ENCODE measurements at regions not wholly inside any gene's neighbourhood (a gene's known extent, or its start where the extent isn't known, plus 50 kb on each side); places are given as distances from the start of the nearest gene placed in this dataset.
A peak's percentile ranks its signal among the peaks of the same experiment; 100 is the strongest.
"Not testable (repeated sequence)": the region's sequence is repeated elsewhere in the genome, so short reads cannot be mapped to it uniquely, and the experiment has no call there.

DNA sequence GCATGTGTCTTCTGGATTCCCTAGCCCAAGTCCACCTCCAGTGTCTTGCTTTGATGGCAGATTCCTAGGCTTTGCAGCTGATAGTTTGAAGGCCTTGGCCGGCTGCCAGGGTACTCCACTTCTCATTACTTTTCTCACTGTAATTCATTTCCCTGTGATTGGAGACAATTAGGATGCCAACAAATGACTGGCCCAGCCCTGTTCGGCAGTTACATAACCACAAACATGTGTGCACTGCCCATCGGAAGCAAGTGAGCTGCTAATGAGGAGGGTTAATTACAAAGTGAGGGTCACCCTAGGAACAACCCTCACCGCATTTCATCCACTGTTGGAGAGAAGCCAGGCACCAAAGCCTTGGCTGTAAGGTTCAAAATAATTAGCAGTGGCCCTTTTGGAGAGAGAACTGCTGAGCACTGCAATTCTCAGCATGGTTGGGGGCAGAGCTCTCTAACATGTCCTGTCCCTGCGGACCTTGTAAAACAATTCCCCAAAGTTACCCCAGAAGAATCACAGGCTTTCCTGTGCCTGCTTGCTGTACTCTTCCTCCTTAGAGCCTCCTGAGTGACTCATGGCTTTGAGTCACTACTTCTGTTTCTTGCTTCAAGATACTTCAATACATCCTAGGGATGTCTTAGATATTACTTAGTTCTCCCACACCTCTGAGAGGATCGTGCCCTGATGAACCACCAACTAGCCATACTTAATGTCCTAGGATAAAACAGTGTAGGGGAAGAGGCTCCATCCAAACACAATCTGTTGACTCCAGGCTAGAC is 109.7 kb upstream of the GALNT18 start:
- in situ Hi-C loops (cut with MboI; ENCODE audit: low pct_unique_long_range_greater_than_20kb in 2 of 9, low sequenced_read_pairs in 9 of 9, unreplicated experiment in 9 of 9) = no loop called here
- ATAC-seq (replicated peaks in 6 of 8) = peak in 5 of 8 experiments; percentile 50 to 79 (median 70)
- Histone ChIP-seq H3K4me3 (no peak overlapping the region), H3K27ac (no peak overlapping the region), H3K4me1 (replicated peaks in 1 of 2) (peaks cover 0 to 2% of the 10 kb centered on the region in 2 donors)
- 6 to 87% (median 67%) methylated on average over 1 to 5 of the region's 6 CpGs for WGBS, 10 experiments

DNA sequence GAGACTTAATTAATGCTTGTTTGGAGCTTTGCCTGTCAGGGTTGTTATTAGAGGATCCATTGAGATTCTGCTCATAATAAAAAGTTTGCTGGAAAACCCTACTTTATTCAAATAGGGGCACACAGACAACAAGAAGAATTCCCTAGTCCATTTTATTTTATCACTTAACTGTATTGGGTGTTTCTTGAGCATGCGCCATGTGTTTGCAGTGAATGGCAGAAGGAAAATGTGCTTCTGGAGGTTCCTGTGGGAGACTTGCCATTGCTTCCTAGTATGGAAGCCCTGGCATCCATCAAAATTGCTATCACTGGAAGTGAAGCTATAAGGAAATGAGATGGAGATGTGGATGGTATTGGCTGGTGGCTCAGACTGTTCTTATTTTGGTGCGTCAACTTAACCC is 106.6 kb upstream of the GALNT18 start:
- in situ Hi-C loops (cut with MboI; ENCODE audit: low pct_unique_long_range_greater_than_20kb in 2 of 9, low sequenced_read_pairs in 9 of 9, unreplicated experiment in 9 of 9) = no loop called here
- H3K27ac ChIP-seq = no peak overlapping the region
- H3K4me1 ChIP-seq (replicated peaks in 1 of 2) = no peaks in the 10 kb centered on the region
- no peak for ATAC-seq (replicated peaks in 6 of 8)
- 86 to 100% (median 93%) methylated on average over 1 to 2 of the region's 2 CpGs; no CpG with 5 or more reads in 3 of the 10 experiments for WGBS, 10 experiments
- no peak overlapping the region for H3K4me3 ChIP-seq

DNA sequence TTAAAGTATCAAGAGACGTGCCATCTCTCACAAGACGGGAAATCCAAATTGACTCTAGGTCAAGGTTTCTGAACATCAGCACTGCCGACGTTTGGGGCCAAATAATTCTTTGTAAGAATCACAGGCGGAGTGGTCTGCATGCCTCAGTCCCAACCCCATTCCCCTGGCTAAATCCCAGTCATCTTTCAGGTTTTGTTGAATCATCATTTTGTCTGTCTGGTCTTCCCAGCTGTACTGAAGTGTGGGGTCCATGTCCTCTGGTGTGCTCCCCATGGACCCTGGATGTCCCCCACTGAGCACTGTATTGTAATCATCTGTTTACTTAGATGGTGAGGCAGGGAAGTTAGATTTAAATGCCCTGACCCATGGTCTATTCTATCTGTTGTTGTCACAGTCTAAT is 103.6 kb upstream of the GALNT18 start:
- WGBS, 10 experiments = 39 to 91% (median 79%) methylated on average over 2 to 5 of the region's 5 CpGs; no CpG with 5 or more reads in 3 of the 10 experiments
- in situ Hi-C loops (cut with MboI; ENCODE audit: low pct_unique_long_range_greater_than_20kb in 2 of 9, low sequenced_read_pairs in 9 of 9, unreplicated experiment in 9 of 9) = no loop called here

DNA sequence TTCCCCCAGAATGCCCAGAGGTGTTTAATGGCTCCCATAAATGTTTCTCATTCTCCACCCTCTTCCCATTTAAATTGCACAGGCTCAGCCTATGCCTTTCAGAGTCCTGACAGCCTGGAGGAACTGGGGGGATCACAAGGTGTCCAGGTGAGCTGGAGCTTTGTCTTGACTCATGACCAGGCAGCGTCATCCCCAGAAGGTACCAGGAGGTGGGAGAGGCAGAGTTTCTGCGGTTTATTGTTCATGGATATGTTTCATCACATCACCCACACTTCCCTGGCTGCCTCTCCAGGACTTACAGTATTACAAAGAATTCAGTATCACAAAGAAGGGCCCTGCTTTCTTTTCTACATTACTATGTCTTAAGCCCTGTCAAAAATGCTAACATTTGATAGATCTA is 103.2 kb upstream of the GALNT18 start:
- H3K4me3 ChIP-seq = no peak overlapping the region
- in situ Hi-C loops (cut with MboI; ENCODE audit: low pct_unique_long_range_greater_than_20kb in 2 of 9, low sequenced_read_pairs in 9 of 9, unreplicated experiment in 9 of 9) = no loop called here
- WGBS, 10 experiments = 83 to 100% (median 90%) methylated on average over 1 to 2 of the region's 2 CpGs; no CpG with 5 or more reads in 6 of the 10 experiments

More for the DNA sequence above, 103.6 kb upstream of the GALNT18 start:
- ATAC-seq (replicated peaks in 6 of 8) = no peak
- H3K4me3 ChIP-seq = no peak overlapping the region
- H3K4me1 ChIP-seq (replicated peaks in 1 of 2) = no peaks in the 10 kb centered on the region
- H3K27ac ChIP-seq = no peak overlapping the region

DNA sequence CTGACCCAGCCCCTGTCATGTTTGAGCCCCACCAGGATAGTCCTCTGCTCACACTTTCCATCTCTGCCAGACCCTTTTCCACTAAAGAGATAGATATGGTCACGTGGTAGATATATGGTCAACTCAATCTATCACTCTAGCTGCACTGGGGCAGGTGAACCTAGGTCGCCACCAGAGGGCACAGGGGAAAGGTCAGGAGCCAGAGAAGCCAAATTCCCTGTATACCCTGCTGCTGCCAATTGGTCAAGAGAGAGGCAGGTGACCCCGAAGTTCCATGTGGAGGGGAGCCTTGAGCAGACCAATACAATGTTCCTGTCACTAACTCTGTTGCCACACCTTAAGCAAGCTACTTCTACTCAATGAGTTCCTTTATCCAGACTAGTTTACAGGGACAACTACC is 101.1 kb upstream of the GALNT18 start:
- Histone ChIP-seq H3K4me1 (replicated peaks in 1 of 2) (no peaks in the 10 kb centered on the region), H3K4me3 (no peak overlapping the region), H3K27ac (no peak overlapping the region)
- in situ Hi-C loops (cut with MboI; ENCODE audit: low pct_unique_long_range_greater_than_20kb in 2 of 9, low sequenced_read_pairs in 9 of 9, unreplicated experiment in 9 of 9) = no loop called here
- 0 to 90% (median 80%) methylated on average over 1 to 2 of the region's 3 CpGs; no CpG with 5 or more reads in 6 of the 10 experiments for WGBS, 10 experiments
- ATAC-seq (replicated peaks in 6 of 8) = no peak

More for the DNA sequence above, 103.2 kb upstream of the GALNT18 start:
- no peak for ATAC-seq (replicated peaks in 6 of 8)
- Histone ChIP-seq H3K4me1 (replicated peaks in 1 of 2) (no peaks in the 10 kb centered on the region), H3K27ac (no peak overlapping the region)

DNA sequence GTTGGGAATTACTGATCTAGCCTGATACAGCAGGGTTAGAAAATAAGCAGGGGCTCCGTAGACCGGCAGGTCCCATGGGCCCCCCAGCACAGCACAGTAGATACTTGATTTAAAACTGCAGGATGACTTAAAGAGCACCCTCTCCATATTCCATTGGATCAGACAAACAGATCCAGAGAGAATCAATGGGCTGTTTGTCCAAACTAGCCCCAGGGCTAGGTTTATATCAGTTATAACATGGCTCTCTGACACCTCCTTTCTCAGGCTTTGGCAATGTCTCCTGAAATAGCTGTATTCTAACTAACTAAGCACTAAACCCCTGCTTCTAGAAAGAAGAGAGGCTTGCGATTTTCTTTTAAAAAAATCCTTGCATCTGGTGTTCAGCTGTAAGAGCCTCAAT is 100.4 kb upstream of the GALNT18 start:
- H3K4me1 ChIP-seq (replicated peaks in 1 of 2) = no peaks in the 10 kb centered on the region
- no peak overlapping the region for H3K27ac ChIP-seq
- in situ Hi-C loops (cut with MboI; ENCODE audit: low pct_unique_long_range_greater_than_20kb in 2 of 9, low sequenced_read_pairs in 9 of 9, unreplicated experiment in 9 of 9) = no loop called here
- ATAC-seq (replicated peaks in 6 of 8) = no peak
- no peak overlapping the region for H3K4me3 ChIP-seq
- 20 to 100% (median 100%) methylated on average over 1 to 3 of the region's 3 CpGs; no CpG with 5 or more reads in 3 of the 10 experiments for WGBS, 10 experiments

DNA sequence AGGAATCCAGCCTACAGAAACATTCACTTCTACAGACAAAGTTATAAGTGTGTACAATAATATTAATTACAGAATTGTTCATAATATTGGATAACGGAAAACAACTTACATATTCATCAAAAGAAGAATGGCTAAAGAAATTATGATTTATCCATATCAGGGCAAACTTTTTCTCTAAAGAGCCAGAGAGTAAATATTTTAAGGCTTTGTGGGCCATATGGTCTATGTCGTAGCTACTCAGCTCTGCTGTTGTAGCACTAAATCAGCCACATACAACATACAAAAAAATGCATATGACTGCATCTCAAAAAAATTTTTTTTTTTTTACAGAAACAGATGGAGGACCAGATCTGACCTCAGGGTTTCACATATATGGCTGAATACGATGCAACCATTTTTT is 96.7 kb upstream of the GALNT18 start:
- no peak overlapping the region for H3K27ac ChIP-seq
- in situ Hi-C loops (cut with MboI; ENCODE audit: low pct_unique_long_range_greater_than_20kb in 2 of 9, low sequenced_read_pairs in 9 of 9, unreplicated experiment in 9 of 9) = no loop called here
- WGBS, 10 experiments = 8 to 89% (median 73%) methylated on average over 3 of the region's 3 CpGs; no CpG with 5 or more reads in 1 of the 10 experiments
- no peak overlapping the region for H3K4me3 ChIP-seq
- no peak for ATAC-seq (replicated peaks in 6 of 8)
- no peaks in the 10 kb centered on the region for H3K4me1 ChIP-seq (replicated peaks in 1 of 2)

DNA sequence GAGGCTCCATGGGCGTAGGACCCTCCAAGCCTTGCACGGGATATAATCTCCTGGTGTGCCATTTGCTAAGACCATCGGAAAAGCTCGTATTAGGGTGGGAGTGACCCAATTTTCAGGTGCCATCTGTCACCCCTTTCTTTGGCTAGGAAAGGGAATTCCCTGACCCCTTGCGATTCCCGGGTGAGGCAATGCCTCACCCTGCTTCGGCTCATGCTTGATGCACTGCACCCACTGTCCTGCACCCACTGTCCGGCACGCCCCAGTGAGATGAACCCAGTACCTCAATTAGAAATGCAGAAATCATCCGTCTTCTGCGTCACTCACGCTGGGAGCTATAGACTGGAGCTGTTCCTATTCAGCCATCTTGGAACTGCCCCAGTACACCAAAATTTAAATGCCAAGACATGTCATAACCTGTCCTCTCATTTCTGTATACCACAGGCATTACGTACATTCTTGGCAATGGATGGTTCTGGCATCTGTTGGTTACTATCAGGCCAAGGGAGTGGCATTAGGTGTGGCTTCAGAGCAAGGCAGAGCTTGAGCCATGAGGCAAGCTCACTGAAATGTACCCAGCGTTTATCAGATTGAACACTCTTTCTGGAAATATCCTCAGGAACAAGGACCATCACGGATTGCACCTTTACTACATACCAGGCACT is 95.4 kb upstream of the GALNT18 start:
- 14 to 100% (median 85%) methylated on average over 1 to 15 of the region's 15 CpGs; no CpG with 5 or more reads in 1 of the 10 experiments for WGBS, 10 experiments
- H3K4me3 ChIP-seq = no peak overlapping the region
- H3K4me1 ChIP-seq (replicated peaks in 1 of 2) = no peaks in the 10 kb centered on the region
- H3K27ac ChIP-seq = no peak overlapping the region
- in situ Hi-C loops (cut with MboI; ENCODE audit: low pct_unique_long_range_greater_than_20kb in 2 of 9, low sequenced_read_pairs in 9 of 9, unreplicated experiment in 9 of 9) = no loop called here
- ATAC-seq (replicated peaks in 6 of 8) = peak in 1 of 8 experiments; percentile 59

DNA sequence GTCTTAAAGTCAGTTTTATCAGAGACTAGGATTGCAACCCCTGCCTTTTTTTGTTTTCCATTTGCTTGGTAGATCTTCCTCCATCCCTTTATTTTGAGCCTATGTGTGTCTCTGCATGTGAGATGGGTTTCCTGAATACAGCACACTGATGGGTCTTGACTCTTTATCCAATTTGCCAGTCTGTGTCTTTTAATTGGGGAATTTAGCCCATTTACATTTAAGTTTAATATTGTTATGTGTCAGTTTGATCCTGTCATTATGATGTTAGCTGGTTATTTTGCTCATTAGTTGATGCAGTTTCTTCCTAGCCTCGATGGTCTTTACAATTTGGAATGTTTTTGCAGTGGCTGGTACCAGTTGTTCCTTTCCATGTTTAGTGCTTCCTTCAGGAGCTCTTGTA is 93.3 kb upstream of the GALNT18 start:
- no CpG with 5 or more reads among the region's 1 CpG for WGBS, 10 experiments
- H3K4me1 ChIP-seq (replicated peaks in 1 of 2); H3K27ac ChIP-seq; in situ Hi-C loops (cut with MboI; ENCODE audit: low pct_unique_long_range_greater_than_20kb in 2 of 9, low sequenced_read_pairs in 9 of 9, unreplicated experiment in 9 of 9); ATAC-seq (replicated peaks in 6 of 8); H3K4me3 ChIP-seq: not testable (repeated sequence)

DNA sequence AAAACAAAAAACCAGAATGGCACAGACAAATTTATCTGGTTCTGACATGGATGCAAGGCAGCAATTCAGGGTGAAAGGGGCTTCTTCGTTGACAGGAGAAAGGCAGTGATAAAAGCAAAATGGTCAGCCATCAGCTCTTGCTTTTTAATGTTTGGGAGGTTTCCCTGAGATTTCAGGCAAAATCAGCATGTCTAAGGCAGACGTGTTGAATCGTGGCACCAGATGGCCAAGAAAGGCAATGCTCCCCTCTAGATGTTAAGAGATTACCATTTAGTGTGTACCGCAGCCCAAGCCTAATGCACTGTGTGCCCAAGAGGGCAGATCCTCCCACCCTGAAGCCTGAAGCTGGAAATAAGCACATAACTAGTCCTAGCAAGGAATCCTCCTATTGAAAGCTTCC is 88.8 kb upstream of the GALNT18 start:
- Histone ChIP-seq H3K4me1 (replicated peaks in 1 of 2) (peaks cover 0 to 5% of the 10 kb centered on the region in 2 donors), H3K4me3 (no peak overlapping the region), H3K27ac (no peak overlapping the region)
- in situ Hi-C loops (cut with MboI; ENCODE audit: low pct_unique_long_range_greater_than_20kb in 2 of 9, low sequenced_read_pairs in 9 of 9, unreplicated experiment in 9 of 9) = no loop called here
- WGBS, 10 experiments = 7 to 80% (median 26%) methylated on average over 1 to 4 of the region's 4 CpGs; no CpG with 5 or more reads in 1 of the 10 experiments
- ATAC-seq (replicated peaks in 6 of 8) = peak in 2 of 8 experiments; percentile 35 to 41

DNA sequence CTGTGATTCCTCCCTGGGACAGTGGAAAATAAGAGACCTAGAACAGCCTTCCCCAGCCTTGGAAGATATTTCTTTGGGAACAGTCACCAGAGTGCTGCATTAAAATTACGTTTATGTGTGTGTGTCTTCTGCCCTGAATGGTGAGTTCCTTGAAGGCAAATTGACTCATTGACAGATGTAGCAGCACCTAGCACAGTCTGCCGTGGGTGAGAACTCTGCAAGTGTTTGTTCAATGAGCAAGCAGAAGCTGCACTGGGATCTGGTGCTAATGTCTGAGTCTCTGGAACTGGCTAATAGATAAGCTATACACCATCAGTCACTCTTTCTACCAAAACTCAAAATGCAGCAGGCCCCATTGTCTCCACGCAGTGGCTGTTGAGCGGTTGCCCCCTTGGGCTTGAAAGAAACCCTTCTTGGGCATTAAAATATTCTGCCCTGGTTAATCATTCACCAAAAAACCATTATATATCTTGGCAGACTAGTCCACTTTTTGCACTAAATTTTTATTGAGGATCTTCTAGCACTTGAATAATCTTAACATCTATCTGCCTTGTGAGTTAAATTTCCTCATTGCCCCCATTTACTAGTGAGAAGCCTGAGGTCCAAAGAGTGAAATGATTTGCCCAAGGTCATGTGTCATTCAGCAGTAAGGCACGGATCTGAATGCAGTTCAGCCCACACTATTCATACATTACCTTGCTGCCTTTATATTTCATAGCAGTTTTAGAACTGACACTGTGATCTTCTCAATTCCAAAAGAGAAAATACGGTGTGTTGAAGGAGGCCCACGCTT is 87.8 kb upstream of the GALNT18 start:
- no peak for ATAC-seq (replicated peaks in 6 of 8)
- in situ Hi-C loops (cut with MboI; ENCODE audit: low pct_unique_long_range_greater_than_20kb in 2 of 9, low sequenced_read_pairs in 9 of 9, unreplicated experiment in 9 of 9) = no loop called here
- no peak overlapping the region for H3K27ac ChIP-seq
- H3K4me1 ChIP-seq (replicated peaks in 1 of 2) = peaks cover 0 to 5% of the 10 kb centered on the region in 2 donors
- H3K4me3 ChIP-seq = no peak overlapping the region
- 13 to 61% (median 50%) methylated on average over 1 to 5 of the region's 7 CpGs; no CpG with 5 or more reads in 1 of the 10 experiments for WGBS, 10 experiments

DNA sequence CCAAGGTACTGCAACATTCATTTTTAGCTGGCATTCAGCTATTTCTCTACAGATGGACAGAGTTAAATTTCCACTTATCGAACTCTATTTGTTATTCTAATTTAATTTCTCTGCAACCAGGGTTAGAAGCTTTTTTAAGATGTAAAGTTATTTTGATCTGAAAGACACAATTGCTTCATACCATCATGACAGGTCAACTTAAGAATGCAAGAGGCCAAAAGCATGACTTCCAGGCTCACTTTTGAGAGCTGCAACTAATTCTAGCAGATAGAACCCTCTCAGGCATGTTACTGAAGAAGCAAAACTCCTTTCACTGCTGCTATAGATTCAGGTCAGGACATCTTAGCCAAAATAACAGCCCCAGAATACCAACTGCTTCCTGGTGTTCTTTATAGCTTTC is 86.5 kb upstream of the GALNT18 start:
- WGBS, 10 experiments = 0 to 82% (median 45%) methylated on average over 1 of the region's 1 CpG; no CpG with 5 or more reads in 2 of the 10 experiments
- peak in 2 of 8 experiments; percentile 16 to 38 for ATAC-seq (replicated peaks in 6 of 8)

DNA sequence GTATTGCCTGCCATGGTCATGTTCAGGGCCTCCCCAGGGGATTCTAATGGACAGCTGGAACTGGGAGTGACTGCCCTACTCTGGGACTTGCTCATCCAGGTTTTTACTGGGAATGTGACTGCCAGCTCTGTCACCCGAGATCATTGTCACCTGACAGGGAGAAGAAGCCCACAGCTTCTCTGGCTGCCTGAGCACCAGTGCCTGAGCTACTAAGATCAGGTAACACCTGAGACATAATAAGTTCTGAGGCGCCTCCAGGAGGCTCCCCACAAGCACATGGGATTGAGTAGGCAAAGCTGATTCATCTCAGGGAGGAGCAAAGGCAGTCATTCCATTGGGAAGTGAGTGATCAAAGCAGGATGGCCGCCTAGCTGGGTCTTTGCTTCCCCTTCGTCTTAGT is 84.2 kb upstream of the GALNT18 start:
- peak in 2 of 8 experiments; percentile 58 to 71 for ATAC-seq (replicated peaks in 6 of 8)
- Histone ChIP-seq H3K4me3 (no peak overlapping the region), H3K27ac (no peak overlapping the region), H3K4me1 (replicated peaks in 1 of 2) (peaks cover 0 to 5% of the 10 kb centered on the region in 2 donors)
- 10 to 85% (median 67%) methylated on average over 1 to 4 of the region's 4 CpGs; no CpG with 5 or more reads in 2 of the 10 experiments for WGBS, 10 experiments
- in situ Hi-C loops (cut with MboI; ENCODE audit: low pct_unique_long_range_greater_than_20kb in 2 of 9, low sequenced_read_pairs in 9 of 9, unreplicated experiment in 9 of 9) = no loop called here

More for the DNA sequence above, 86.5 kb upstream of the GALNT18 start:
- H3K27ac ChIP-seq = no peak overlapping the region
- peaks cover 0 to 5% of the 10 kb centered on the region in 2 donors for H3K4me1 ChIP-seq (replicated peaks in 1 of 2)
- no peak overlapping the region for H3K4me3 ChIP-seq
- in situ Hi-C loops (cut with MboI; ENCODE audit: low pct_unique_long_range_greater_than_20kb in 2 of 9, low sequenced_read_pairs in 9 of 9, unreplicated experiment in 9 of 9) = no loop called here
